GM21423 (cell line): ENCODE measurements at regions not wholly inside any gene's neighbourhood (a gene's known extent, or its start where the extent isn't known, plus 50 kb on each side); places are given as distances from the start of the nearest gene placed in this dataset.
A peak's percentile ranks its signal among the peaks of the same experiment; 100 is the strongest.

Experiments used
- ATAC-seq: cut with Tn5 transposase; IDR thresholded peaks from one replicate; pipeline ENCODE4 v1.9.1; 2021; ENCODE audit warnings: mild to moderate bottlenecking, moderate library complexity; ENCODE audit not compliant: unreplicated experiment

DNA sequence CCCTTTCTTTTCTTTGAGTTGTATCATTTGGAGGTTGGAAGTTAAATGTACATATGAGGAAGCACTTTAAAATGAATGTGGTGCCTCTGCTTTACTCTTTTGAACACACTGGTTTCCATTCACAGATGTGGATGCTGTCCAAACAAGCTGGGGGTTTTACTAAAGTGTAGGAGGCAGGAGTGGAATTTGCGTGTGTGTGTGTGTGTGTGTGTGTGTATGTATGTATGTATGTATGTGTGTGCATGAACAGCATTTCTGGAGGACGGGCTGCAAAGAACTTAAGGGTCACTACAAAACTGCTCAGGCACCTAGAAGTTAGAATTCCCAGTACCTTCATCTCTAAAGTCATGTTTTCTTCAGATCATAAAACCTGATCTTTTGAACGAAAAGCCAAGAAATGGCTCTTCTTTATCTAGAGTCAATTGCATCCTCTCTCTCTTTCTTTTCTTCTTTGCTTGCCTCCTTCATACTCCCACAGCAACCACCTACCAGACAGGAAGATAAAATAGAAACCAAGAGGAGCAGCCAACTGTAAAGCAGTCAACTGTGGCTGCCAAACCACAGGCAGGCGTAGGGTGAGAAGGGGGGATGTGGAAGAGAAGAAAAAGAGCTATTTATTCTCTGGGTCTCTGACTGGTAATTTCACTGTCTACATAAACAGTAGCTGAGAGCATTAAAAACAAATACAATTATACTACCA lies 177.0 kb upstream of the RASGEF1B start:
- ATAC-seq, result peak; percentile 95

DNA sequence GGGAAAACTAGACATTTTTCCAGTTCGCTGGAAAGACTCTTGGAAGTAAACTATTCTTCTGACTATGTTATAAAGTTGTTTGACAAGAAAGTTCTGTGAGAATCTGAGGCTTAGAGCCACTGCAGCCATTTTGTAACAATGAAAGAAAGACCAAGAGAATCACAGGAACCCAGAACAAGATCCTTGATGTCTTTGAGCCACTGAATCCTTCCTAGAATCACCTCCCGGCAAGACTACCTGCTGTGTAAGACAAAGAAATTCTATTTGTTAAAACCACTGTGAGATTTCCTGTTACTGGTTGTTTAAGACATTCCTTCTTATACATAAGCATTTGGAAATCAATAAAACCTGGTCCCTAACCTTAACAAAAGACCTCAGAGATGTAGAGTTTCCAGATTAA lies 175.7 kb upstream of the RASGEF1B start:
- ATAC-seq, result no peak

DNA sequence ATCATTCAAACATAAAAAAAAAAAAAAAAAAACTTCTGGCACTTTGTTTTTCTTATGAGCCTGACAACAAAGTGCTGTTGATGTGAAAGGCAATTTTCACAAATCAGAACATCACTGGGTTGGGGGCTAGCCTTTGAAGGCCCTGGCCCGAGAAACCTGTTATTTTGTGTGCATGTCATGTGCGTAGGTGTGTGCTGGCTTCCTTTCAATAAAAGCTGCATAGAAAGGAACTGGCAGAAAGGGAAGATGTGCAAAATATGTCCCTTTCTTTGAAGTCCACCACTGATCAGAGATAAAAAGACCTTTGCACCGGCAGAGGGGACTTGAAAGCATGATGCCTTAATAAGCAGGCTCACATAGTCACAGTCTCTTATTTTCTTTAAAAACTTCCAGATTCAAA lies 170.8 kb upstream of the RASGEF1B start:
- no peak for ATAC-seq

DNA sequence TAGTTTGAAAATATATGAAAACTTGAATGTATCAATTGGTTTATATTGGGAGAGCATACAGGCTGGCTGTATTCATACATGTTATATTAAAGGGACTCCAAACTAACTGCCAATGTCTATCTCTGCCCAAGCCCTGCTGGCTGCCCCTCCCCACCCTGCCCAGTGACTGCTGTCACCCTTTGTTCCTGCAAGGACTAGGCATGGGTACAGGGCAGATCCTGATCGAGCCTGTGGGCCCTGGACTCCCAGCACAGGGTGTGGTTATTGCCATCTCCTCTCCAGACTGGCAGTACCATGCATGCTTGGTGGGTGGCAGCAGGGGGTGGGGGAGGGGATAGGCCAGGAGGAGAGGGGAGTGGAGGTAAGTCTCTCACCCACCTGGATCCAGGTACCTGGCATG lies 167.5 kb upstream of the RASGEF1B start:
- ATAC-seq, result no peak

DNA sequence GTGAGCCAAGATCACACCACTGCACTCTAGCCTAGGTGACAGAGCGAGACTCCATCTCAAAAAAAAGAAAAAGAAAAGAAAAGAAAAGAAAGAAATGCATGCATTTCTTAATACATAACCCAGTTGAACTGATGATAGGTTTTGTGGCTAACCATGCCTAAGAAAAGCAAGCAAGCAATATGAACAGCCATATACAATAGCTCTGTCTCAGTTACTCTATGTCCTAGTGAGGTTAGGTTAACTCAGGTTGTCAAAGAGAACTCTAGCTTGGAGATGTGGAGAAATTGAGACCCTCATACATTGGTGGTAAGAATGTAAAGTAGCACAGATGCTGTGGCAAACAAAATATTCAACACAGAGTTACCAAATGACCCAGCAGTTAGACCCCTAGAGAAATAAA lies 167.0 kb upstream of the RASGEF1B start:
- ATAC-seq, result no peak

DNA sequence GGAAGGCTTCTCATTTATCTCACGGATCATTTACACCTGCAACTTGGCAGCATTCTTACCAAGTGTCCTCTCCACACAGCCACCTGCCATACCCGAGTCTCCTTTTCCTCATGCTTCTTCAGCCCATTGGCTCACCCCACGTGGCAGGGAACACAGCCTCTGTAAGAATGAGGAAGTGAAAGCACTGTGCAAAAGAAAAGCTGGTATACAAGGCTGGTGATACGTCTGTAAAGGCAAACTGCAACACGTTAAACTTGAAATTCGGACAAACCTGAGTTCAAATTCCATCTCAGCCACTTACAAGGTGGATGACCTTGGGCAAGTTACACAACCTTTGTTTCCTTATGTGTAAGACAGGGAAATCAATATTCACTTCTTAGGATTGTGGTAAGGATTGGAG lies 164.0 kb upstream of the RASGEF1B start:
- peak; percentile 94 for ATAC-seq

DNA sequence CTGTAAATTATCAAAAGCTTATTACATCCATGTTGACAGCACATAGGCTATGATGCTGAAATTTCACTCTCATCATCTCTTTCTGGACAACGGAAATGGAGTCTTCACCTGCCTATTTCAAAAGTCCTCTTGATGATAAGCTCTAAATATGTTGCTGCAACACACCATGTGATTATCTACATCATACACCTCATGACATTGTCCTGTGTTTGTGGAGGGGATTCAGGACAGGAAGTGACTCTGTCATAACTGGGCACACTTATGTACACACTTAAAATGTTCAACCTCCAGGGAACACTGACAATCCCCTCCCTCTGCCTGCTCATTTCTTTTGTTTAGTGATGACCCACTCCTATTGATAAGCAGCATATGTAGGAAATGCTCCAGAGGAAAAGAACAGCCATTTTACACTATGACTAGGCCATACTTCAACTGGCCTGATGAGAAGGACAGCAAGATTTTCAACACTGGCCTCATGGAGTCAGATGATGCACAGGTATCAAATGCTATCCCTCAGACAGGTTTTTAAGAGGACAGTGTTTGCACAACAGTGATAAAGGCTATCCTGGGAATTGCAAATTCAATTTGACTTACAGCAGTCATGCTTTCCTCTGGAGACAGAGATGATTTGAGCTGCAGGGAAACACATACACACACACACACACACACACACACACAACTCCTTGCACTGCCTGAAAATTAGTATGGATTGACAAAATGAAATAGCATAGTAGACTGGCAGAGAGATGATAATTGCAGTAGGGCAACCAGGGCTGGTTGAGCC lies 163.3 kb upstream of the RASGEF1B start:
- no peak for ATAC-seq

DNA sequence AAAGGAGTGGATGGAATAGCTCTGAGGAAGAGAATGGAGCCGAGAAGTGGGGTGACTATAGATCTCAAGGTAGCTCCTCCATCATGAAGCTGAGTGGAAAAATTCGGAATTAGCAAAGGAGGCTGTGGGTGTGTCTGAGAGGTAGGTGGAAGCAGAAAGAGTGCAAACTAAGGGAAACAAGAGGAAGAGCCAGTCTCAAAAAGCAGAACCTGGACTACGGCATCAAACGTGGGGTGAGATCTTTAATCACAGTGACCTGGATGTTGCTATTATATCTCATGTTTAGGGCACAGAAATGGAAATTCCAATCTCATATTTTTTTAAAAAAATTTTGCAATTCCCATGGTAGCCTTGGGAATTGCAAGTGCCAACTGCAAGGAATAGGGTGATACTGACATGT lies 162.5 kb upstream of the RASGEF1B start:
- no peak for ATAC-seq

DNA sequence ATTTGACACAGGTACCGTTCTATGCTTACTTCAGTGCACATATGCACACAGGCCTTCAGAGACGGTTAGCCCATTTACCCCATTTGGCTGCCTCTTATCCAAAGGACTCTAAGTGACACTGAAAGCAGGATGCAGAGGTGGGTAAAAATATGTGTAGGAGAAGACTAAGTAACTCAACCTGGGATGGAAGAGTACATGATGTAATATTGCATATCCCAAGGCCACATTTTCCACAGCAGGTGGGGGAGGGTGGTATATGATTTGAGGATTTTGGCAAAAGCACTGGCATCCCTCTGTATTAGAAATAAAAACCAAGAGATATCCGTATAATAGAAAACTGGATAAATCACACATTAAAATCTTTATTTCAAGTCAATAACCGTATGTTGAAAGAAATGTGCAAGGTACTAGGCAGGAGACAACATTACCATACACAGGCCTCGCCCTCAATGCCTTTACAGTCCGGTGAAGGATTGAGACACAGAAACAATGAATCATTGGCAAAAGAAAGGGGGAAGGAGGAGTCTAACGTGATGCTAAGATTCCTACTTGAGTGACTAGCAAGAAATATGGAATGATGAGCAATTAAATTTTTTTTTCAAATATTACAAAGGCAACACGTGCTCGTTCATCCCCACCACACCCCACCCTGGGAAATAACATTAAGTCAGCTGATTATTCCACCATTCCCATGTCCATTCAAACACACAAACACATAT lies 161.0 kb upstream of the RASGEF1B start:
- no peak for ATAC-seq

DNA sequence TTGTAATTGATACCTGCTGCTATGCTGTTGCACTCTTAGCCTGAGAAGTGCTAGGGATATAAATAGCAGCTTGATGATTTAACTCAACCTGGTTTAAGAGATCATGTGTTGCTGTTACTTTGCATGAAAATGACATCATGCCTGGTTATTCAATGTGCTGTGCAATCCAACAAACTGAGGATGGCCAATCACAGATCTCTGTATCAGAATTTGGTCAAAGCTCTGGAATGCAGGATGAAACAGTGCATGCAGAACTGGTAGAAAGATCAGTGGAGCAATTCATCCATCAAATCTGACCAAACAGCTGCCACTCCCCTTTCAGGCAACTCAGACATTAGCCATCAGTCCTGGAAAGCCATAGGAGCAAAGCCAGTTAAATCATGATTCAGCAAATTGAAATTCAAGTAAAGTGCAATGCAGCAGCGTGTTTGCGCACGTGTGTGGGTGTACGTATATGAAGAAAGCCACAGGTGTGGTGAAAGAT lies 160.3 kb upstream of the RASGEF1B start:
- no peak for ATAC-seq

DNA sequence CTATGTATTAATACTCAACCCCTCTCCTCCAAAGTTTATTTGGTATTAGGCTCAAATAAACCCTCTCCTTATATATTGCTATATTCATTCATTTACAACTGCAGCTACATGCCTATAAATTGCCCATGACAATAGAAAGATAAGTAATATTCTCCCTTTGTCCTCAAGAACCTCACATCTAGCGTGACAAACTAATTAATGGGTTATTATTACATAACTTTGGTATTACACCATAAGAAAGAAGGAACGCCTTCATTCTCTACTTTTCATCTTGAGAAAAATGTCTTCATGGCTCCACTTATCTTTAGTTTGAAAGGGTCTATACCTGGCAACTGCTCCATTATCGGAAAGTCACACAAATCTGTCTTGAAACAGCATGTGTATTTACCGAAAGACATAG lies 157.7 kb upstream of the RASGEF1B start:
- no peak for ATAC-seq

DNA sequence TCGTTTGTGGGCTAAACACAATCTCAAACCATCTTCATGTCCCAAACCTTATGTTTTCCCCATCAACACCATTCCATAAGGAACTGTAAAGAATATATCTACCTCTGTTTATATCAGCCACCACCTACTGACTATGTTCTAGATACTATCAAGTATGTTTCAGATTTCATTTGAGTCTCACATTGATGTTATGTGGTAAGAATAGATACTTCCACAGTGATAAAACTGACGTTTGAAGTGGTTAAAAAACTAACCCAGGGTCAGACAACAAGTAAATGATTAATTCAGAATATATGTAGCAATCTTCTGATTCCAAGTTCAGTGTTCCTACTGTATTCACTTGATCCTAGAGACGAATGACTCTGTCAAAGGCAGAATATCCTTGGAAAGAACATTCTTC lies 156.8 kb upstream of the RASGEF1B start:
- ATAC-seq, result peak; percentile 63

DNA sequence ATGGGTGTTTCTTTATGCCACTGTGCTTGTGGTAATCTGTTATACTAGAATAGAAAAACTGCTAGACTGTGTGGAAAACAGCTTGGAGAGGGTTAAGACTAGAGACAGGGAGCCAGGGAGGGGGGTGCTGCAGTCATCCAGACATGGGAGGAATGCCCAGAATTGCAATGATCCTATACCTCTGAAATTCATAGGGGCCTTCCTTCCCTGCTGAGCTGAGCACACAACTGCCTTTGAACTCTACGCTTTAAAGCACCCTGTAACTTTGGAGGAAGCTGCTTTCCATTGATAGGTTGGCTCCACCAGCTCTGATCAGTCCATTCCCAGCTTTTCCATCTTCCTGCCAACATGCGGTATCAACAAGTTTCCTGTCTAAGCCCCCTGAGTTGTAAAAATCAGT lies 155.9 kb upstream of the RASGEF1B start:
- no peak for ATAC-seq

DNA sequence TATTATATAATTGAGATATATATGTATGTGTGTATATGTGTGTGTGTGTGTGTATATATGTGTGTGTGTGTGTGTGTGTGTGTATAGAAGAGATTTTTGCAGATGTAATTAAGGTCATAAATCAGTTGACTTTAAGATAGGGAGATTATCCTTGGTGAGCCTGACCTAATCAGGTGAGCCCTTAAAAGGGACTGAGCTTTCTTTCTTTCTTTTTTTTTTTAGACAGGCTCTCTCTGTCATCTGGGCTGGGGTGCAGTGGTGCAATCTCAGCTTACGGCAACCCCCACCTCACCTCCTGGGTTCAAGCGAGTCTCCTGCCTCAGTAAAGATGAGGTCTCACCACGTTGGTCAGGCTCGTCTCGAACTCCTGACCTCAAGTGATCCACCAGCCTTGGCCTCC lies 155.1 kb upstream of the RASGEF1B start:
- no peak for ATAC-seq

DNA sequence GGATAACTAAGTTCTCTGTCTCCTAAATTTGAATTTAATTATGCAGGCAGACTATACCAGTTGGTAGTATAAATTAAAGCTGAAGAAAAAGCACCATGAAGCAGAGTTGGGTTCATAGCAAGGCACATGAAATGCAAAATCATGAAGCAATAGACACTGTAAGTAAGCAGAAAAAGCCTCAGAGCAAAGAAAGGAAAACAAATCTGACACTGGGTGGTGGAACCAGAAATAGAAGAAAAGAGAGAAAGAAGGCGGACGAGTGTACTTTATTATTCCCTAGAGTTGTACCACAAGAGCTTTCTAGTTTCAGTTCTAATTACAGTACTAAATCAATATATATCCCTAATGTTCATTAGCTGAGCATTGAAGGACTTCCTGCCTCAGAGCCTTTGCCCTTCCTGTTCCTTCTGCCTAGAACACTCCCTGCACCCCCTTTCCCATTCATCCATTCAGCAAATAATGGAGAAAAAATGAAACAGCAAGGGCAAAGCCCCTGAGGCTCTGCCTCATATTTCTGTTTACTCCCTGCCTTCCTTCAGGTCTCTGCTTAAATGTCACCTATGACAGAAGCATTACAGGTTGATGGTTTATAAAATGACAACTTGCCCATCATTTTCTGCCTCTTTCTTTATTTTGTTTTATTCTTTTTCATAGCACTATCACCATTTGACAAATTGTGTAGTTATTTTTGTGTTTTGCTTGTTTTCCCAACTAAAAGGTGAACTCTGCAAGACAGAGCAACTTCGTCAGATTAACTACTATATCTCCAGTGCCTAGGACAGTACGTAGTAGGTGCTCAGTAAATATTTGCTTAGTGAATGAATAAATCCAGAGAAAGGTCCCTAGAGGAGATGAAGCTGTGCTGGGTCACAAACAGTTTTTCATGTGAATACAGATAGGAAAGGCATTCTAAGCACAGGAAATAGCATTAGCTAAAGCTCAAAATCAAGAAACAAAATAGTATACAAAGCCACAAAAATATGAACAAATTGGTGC lies 154.0 kb upstream of the RASGEF1B start:
- ATAC-seq, result no peak

DNA sequence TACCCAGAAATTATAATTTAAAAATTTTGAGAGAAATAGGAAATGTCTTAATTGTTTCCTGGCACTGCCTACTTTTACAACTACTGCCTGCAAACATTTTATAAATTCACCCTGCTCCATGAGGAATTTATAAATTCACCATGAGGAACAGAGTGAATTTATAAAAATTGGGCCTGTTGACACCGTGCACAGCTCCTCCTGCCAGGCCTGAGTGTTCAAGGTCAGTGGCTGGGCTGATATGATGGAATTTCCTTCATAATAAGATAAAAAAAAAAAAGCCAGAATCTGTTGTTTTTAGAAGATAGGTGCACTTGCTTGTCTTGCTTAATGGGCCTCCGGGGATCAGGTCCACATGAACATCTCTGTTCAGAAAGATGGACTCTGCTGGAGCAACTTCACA lies 151.7 kb upstream of the RASGEF1B start:
- no peak for ATAC-seq

DNA sequence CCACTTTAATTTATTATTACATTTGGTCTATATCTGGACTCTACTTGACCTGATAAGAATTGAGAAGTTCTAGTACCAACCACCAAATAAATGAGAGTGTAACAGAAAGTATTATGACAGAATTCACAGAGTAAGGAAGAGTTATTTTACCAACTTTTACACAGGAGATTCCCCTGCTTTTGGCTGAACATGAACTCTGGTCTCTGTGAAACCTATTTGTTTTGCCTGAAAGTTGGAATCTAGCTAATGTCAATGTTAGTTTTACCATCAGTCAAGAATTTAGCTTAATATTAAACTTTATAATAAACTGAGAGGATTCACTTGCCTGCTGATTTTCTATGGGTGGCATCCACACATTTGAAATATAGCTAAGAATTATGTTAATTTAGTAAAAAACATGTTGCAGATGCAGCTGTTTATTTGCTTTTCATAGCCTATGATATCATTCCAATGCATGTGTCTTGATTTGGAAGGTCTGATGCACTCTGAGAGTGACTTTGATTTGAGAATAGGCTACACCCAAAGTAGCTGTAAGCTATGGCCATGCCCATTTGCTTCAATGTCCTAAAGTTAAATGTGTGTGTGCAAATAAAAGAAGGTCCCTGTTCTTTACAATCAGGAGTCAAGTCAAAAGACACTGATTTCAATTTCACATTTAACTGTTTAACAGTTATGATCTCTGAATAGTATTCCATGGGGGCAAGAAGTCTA lies 150.9 kb upstream of the RASGEF1B start:
- ATAC-seq, result no peak

DNA sequence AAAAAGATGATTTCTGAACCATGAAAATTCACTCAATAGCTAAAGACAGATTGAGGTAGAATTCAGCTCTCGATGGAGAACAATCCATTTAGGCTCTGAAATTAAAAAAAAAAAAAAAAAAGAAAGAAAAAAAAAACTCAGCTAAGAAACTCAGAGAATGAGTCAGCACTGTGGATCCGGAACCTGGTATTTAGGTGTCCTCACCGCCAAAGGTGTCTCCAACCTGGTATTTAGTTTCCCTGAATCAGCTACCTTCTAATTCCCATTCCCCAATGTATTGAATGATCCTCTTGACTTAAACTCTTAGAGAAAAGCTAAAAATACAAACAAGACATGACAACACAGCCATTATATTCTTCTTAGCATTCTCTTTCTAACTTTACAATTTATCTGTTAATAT lies 150.3 kb upstream of the RASGEF1B start:
- no peak for ATAC-seq

DNA sequence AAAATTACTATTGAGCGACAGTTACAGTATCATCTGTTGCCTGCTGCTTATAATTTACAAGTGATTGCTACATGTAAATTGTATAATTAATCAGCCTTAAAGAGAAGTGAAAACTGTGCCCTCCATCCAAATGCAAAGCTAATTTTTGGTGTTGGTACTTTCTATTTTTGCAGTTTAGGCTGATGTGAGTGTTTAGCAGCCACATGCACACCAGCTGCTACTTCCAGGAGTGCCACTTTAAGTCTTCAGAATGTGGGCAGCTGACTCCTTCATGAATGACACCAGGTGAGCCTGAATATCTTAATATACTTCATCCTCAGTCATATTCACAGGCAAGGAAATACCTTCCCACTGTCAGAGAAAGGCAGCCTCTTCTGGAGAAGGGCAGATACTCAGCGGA lies 149.8 kb upstream of the RASGEF1B start:
- ATAC-seq, result no peak

DNA sequence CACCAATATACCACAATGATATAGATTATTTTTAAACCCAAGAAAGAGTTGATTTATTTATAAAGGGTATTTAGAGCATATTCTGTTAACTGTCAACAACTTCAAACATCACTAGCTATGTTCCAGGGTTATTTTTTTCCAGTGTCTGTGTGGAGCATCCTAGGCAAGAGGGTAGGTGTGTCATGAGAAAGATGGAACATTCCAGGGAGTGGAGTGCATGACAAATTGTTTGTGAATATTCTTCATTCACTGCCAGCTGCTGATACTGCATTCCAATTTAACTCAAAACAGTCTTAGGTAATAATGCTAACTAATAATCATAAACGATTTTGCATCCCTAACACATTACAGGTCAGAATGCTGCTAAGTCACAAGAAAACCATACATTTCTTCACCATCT lies 148.7 kb upstream of the RASGEF1B start:
- no peak for ATAC-seq
